DOHH2 (cell line): ENCODE measurements at regions not wholly inside any gene's neighbourhood (a gene's known extent, or its start where the extent isn't known, plus 50 kb on each side); places are given as distances from the start of the nearest gene placed in this dataset.

Experiments
- H3F3A ChIP-seq: fragments of 200-600 bp; sonication (generic), shearing (Covaris generic); 2 replicates; pipeline ENCODE4 v1.6.0; 2016; ENCODE audit warnings: antibody characterized with exemption, mild to moderate bottlenecking; ENCODE audit not compliant: control insufficient read depth, insufficient read depth
- H3K27ac ChIP-seq: fragments of 200-600 bp; sonication (generic); 2 replicates; pipeline ENCODE4 v1.5.1; 2014; ENCODE audit warnings: low read depth, mild to moderate bottlenecking, low read length, moderate library complexity
- H3K27me3 ChIP-seq: fragments of 200-600 bp; sonication (generic); 2 replicates; pipeline ENCODE4 v1.6.1; 2014; ENCODE audit warnings: mild to moderate bottlenecking, low read length, mixed read lengths; ENCODE audit not compliant: control insufficient read depth
- H3K36me3 ChIP-seq: fragments of 200-600 bp; sonication (generic); 2 replicates; pipeline ENCODE4 v1.6.1; 2014; ENCODE audit warnings: mild to moderate bottlenecking, low read length, moderate library complexity, mixed read lengths; ENCODE audit not compliant: control insufficient read depth
- H3K4me1 ChIP-seq: fragments of 200-600 bp; sonication (generic); 2 replicates; pipeline ENCODE4 v1.6.1; 2014; ENCODE audit warnings: mild to moderate bottlenecking, low read length, mixed read lengths; ENCODE audit not compliant: control insufficient read depth
- H3K4me2 ChIP-seq: fragments of 200-600 bp; sonication (generic); 2 replicates; pipeline ENCODE4 v1.6.0; 2014; ENCODE audit warnings: mild to moderate bottlenecking, low read length, moderate library complexity
- H3K4me3 ChIP-seq: fragments of 200-600 bp; sonication (generic); 2 replicates; pipeline ENCODE4 v1.5.1; 2014; ENCODE audit warnings: mild to moderate bottlenecking, low read length, mixed read lengths
- H3K79me2 ChIP-seq: fragments of 200-600 bp; sonication (generic); 2 replicates; pipeline ENCODE4 v1.6.1; 2014; ENCODE audit warnings: mild to moderate bottlenecking, low read length, mixed read lengths; ENCODE audit not compliant: control insufficient read depth
- H3K9me2 ChIP-seq: fragments of 200-600 bp; sonication (generic); replicated peaks from 2 replicates; pipeline ENCODE4 v1.6.1; 2014; ENCODE audit warnings: mild to moderate bottlenecking, low read length, mixed read lengths; ENCODE audit not compliant: control insufficient read depth
- H3K9me3 ChIP-seq: fragments of 200-600 bp; sonication (generic); 2 replicates; pipeline ENCODE4 v1.6.1; 2014; ENCODE audit warnings: antibody characterized with exemption, low read length, mixed read lengths; ENCODE audit not compliant: control insufficient read depth, insufficient read depth
- H4K20me1 ChIP-seq: fragments of 200-600 bp; sonication (generic); 2 replicates; pipeline ENCODE4 v1.6.0; 2014; ENCODE audit warnings: low read depth, mild to moderate bottlenecking, antibody characterized with exemption, low read length, moderate library complexity; ENCODE audit not compliant: control insufficient read depth, insufficient read depth
- EZH2phosphoT487 ChIP-seq: fragments of 200-600 bp; sonication (generic); IDR thresholded peaks from 2 replicates; pipeline ENCODE4 v1.6.1; 2017; ENCODE audit warnings: borderline replicate concordance, mild to moderate bottlenecking, antibody characterized with exemption, low read length, moderate library complexity, mixed read lengths
- TF ChIP-seq, protein P1 (sequence below): fragments of 200-600 bp; sonication (generic); IDR thresholded peaks from one replicate; pipeline ENCODE4 v1.5.1; 2014; ENCODE audit warnings: antibody characterized with exemption, mild to moderate bottlenecking, low read depth, low read length; ENCODE audit not compliant: poor library complexity, severe bottlenecking

- H3K4me1 ChIP-seq = no peaks in the 10 kb centered on the region
- H3K9me2 ChIP-seq = no peaks in the 10 kb centered on the region
- H3K4me3 ChIP-seq = no peak overlapping the region
- H3K9me3 ChIP-seq = no peaks in the 10 kb centered on the region
- no peaks in the 10 kb centered on the region for H3K36me3 ChIP-seq
- H3K79me2 ChIP-seq = no peaks in the 10 kb centered on the region
- TF ChIP-seq EZH2phosphoT487 = no peak
- TF ChIP-seq, protein P1, sequence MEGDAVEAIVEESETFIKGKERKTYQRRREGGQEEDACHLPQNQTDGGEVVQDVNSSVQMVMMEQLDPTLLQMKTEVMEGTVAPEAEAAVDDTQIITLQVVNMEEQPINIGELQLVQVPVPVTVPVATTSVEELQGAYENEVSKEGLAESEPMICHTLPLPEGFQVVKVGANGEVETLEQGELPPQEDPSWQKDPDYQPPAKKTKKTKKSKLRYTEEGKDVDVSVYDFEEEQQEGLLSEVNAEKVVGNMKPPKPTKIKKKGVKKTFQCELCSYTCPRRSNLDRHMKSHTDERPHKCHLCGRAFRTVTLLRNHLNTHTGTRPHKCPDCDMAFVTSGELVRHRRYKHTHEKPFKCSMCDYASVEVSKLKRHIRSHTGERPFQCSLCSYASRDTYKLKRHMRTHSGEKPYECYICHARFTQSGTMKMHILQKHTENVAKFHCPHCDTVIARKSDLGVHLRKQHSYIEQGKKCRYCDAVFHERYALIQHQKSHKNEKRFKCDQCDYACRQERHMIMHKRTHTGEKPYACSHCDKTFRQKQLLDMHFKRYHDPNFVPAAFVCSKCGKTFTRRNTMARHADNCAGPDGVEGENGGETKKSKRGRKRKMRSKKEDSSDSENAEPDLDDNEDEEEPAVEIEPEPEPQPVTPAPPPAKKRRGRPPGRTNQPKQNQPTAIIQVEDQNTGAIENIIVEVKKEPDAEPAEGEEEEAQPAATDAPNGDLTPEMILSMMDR = no peak
- H3K27ac ChIP-seq = no peak overlapping the region
- H3K4me2 ChIP-seq = no peak overlapping the region
- peaks cover 18% of the 10 kb centered on the region for H3K27me3 ChIP-seq
- H3F3A ChIP-seq = no peaks in the 10 kb centered on the region
- H4K20me1 ChIP-seq = no peaks in the 10 kb centered on the region
Measured at GRCh38 chr2:200740907-200741306, 70.8 kb upstream of the BZW1 start.

DNA sequence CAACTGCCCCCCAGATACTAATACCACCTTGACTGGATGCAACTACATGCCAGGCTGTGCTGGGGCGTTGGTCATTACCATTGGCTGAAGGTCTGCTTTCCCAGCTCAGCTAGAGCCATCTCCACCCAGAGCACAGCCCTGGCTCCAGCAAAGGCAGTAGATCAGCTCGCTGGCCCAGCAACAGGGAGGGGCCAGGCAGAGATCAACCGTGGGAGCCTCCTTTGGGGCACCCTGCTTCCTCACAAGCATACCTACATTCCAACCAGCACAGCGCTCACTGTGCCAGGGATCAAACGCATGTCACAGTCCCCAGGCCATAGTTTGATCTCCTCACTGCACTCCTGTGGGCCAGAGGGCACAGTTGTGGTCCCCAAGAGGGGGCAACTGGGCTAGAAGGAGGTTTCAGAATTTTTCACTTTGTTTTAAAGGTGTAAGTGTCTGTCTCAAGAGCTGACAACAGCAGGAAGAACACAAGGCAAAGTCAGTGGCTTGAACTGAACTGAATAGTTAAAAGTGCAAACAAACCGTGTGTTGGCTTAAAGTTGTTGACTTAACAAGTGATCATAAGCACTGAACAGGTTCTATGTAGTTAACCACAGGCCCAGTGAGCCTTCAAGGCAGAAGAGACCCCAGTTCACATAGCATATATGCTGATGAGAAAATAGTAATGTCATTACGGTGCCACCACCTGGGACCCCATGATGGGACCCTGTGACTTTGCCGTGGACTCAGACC is 70.1 kb upstream of the BZW1 start:
- Histone ChIP-seq H3K79me2 (no peaks in the 10 kb centered on the region), H3K9me3 (no peaks in the 10 kb centered on the region), H3K36me3 (no peaks in the 10 kb centered on the region), H4K20me1 (no peaks in the 10 kb centered on the region), H3K4me3 (no peak overlapping the region), H3K9me2 (no peaks in the 10 kb centered on the region), H3K4me2 (no peak overlapping the region), H3K4me1 (no peaks in the 10 kb centered on the region), H3F3A (no peaks in the 10 kb centered on the region), H3K27me3 (peaks cover 14% of the 10 kb centered on the region; the same call in 1 of the 2 replicates), H3K27ac (no peak overlapping the region)
- TF ChIP-seq, protein P1 = no peak
- no peak for TF ChIP-seq EZH2phosphoT487

DNA sequence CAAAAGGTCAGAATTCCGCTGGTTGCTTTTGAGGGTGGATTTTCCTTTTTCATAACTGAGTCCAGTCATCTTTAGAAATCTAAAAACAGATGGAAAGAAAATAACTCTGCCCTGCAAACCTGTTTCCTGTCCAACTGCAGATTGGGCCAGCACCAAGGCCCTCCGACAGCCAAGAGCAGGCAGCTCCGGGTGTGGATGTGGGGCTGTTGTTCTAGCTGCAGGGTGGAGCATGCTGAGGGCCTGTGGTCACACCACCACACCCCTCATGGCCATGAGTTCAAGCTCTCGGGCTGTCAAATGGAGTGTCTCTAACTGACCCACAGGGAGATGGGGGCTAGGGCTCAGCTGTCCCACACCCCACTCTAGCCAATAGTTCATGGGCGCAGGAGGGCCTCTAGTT is 69.3 kb upstream of the BZW1 start:
- Histone ChIP-seq H3K36me3 (no peaks in the 10 kb centered on the region), H3K4me2 (no peak overlapping the region), H3K9me2 (no peaks in the 10 kb centered on the region), H3K27me3 (peaks cover 13% of the 10 kb centered on the region; the same call in 1 of the 2 replicates), H3K27ac (no peak overlapping the region), H4K20me1 (no peaks in the 10 kb centered on the region), H3K79me2 (no peaks in the 10 kb centered on the region), H3K9me3 (no peaks in the 10 kb centered on the region), H3K4me1 (no peaks in the 10 kb centered on the region), H3F3A (no peaks in the 10 kb centered on the region), H3K4me3 (no peak overlapping the region)
- TF ChIP-seq, protein P1 = no peak
- TF ChIP-seq EZH2phosphoT487 = no peak
